ENCODE measurements at regions not wholly inside any gene's neighbourhood (a gene's known extent, or its start where the extent isn't known, plus 50 kb on each side); places are given as distances from the start of the nearest gene placed in this dataset.

DNA sequence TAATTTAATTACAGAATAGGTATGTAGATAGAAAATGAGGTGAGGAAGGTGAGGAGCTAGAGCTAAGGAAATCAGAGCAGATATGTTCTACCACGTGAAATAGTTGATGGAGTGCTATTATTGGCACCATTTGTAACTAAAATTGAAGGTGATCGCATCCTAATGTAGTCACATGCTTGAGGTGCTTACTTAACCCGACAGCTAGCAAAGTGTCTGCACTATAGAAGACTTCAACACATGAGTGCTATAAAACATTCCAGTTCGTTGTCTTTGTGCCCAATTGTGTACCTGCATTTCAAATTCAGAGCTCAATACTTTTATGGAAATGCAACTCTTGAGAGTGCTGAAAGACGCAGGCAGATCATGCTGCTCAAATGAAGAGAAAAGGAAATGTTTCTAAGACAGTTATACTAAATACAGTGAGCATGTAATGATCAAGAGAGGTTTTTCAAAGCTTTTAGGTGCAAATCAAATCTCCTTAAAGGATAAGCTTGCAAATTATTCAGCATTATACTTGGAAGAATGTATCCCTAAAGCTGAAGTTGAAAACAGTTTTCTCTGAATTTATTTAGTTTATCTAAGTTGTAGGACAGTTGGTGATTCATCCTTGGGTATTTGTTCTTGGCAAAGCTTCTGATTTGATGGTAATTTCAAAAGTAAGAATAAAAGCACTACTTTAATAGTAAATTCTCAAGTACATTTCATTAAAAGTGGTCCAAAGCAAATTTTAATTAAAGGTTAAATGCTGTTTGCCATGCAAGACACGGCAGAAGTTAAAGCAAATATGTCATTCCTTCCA is 223.9 kb upstream of the EPHA5 start:
- DNase-seq (ENCODE audit: low spot score), result no peak

DNA sequence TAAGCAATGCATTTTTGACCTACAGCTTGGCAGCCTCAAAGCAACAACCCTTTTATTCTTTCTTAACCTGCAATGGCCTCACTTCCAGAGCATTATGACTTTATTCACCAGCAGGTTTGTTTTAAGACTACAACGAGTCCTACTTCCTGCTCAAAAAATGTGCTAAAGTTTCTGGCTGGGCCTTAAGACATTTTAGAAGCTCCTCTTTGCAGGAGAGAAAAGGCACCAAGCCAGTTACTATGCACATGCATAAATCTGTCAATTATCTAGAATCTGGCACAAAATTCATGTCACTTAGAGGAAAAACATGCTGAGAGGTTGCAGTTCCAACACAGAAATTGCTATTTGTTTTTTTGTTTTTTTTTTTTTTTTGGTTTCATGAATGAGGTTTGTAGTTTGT is 223.0 kb upstream of the EPHA5 start:
- no peak for DNase-seq (ENCODE audit: low spot score)

DNA sequence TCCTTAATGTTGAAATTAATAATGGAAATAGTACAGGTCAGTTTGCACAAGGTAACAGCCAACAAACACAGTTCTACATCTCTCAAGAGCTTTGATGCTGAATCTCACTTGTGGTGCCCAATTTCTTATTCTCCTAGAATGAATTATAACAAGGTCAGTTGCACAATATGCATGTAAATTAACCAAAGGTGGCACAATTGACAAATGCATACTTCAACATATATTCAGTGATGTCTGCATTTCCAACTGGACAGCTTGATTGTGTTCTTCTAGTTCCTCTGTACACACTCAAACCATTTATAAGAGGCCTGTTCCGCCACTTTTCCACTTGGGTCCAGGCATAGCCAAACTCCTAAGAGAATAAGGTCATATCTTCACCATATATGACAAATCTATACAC is 210.3 kb upstream of the EPHA5 start:
- DNase-seq (ENCODE audit: low spot score), result no peak

DNA sequence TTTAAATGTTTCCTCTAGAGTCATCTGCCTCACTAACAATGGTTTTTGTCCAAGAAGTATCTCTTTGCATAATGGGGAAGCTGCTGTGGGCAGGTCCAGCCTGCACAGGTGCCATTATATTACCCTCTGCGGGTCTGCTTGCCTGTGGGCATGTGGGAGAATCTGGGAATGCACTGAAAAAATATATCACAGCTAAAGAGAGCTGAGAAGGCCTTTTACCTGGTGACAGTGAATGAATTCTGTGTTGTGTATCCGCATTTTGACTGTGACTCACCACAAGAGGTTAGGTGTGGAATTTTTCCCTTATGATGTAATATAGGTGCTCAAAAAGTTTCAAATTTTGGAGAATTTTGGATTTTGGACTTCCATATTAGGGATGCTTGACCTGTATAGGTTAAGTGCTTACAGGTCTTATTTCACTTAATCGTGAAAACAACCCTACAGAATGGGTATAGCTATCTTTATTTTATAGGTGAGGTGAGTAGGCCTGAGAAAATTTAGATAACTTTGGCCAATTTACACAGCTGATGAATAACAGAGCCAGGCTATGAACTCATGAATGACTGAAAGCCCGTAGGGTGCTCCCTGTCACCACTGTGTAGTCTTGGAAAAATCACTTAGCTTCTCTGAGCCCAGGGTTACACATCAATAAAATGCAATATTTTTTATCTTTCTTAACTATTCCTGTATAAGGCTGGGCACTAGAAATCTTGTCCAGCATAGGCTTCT is 198.0 kb upstream of the EPHA5 start:
- no peak for DNase-seq (ENCODE audit: low spot score)

DNA sequence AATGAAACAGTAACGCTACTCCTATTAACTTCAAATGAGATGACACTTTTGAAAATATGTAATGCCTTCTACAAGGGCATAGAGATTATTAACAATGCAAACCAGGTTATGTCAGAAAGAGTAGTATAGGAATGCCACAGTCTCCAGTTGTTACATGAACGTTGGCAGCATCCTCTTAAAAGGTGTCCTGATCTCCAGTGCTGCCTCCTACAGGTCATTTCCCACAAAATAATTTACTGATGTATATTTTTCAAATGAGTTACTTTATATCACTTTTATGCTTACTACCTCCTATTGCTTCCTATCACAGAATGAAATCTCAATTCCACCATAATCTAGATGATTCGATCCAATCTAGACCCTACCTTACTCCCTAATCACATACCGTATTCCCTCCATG is 195.2 kb upstream of the EPHA5 start:
- DNase-seq (ENCODE audit: low spot score), result no peak

DNA sequence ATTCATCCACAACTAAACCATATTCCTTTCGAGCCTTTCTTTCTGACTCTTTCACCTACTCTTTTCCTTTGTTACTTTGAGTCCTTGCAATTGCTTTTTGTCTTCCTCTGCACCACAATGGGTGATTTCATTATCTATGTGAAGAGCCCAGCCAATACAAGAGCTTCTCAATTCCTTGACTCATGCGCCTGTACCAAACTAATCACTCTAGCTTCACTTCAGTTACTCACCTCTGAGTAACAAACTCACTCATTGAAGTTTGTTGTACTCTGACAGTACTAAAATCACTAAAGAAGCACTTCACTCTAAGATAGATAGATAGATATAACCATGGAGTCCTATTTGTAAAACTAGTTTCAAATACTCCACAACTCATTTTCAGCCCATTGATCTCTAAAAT is 191.7 kb upstream of the EPHA5 start:
- no peak for DNase-seq (ENCODE audit: low spot score)

DNA sequence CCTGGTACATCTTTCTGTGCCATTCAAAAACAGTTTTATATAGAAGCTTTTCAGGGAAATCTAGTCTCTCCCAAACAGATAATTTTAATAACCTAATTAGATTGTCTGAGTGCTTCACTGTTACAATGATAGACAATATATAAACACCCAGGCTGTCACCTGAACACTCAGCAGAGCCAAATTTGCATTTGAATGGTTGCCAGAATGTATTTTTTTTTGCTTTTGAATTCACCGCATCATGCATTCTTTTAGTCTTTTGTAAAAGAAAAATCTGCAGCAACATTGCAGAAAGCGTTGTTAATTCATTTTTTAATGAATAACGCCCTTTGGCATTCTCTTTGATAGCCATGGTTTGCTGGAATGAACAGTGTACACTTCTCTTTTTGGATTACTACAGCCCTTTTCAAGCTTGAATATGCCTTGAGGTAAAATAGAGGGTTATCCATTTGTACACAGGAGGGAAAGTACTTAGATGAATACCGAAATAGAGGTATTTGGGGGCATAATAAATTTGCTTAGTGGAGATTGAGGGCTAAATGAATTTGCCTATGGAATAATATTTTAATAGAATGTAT is 175.0 kb upstream of the EPHA5 start:
- no peak for DNase-seq (ENCODE audit: low spot score)

DNA sequence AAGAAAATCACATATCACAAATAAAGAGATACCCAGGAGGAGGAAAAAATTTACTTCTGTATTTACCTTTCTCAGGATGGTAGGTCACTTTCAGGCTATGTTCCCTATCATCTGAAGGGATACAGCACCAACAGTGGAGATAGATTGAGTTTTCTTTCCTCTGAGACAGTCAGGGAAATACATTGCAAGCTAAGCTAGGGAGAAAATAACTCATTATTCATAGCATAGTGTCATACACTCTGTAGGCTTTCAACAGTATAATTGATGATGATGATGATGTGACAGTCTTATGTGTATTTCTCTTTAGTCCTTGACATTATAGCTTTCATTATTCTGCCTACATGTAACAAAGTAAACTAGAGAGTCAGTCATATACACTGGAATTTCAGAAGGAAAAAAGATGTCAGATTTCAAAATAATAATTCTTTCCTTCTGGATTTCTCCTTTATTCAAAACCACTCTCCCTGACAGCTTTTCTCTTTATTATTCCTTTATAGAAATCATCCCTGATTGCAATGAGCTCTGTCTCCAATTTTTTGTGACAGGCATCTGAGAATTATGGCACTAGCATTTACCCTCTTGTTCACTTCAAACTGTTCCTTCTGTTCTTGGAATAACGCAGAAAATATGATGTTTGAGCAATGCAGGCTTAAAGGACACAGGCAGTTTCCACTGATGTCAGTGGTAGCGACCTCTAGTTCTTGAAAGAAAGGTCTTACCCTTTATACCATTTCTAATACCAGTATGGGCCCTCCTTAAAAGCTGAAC is 169.1 kb upstream of the EPHA5 start:
- no peak for DNase-seq (ENCODE audit: low spot score)

DNA sequence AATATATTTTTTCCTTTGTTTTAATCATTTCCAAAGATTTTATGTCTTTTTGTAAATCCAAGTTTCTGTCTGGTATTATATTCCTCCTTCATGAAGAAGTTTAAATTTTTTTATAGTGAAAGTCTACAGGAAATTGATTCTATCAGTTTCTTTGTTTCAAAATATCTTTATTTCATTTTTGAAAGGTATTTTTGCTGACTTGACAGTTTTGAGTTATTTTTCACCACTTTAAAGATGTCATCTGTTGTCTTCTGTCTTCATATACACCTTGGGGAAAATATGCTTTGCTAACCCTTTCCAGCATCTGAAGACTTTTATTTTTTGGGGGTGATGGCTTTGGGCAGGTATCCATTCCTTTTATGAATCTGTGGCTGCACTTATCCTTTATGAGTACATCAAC is 164.4 kb upstream of the EPHA5 start:
- no peak for DNase-seq (ENCODE audit: low spot score)

DNA sequence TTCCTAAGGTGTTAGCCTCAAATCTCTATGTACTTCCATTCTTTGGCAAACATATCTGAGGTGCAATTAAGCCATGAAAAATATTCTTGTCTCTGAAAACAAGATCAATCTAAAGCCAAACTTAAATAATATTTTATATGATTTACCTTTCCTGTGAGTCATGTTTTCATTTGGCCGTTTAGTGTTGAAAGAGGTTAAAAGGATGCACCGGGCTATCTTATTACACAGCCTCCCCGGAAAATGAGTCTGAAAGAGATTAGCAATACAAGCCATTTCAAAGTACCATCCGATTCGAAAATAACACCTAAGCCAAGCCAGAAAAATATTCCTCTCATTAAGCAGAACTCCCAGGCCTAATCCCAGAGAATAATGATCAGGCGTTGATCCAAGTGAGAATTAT is 161.5 kb upstream of the EPHA5 start:
- DNase-seq (ENCODE audit: low spot score), result no peak

DNA sequence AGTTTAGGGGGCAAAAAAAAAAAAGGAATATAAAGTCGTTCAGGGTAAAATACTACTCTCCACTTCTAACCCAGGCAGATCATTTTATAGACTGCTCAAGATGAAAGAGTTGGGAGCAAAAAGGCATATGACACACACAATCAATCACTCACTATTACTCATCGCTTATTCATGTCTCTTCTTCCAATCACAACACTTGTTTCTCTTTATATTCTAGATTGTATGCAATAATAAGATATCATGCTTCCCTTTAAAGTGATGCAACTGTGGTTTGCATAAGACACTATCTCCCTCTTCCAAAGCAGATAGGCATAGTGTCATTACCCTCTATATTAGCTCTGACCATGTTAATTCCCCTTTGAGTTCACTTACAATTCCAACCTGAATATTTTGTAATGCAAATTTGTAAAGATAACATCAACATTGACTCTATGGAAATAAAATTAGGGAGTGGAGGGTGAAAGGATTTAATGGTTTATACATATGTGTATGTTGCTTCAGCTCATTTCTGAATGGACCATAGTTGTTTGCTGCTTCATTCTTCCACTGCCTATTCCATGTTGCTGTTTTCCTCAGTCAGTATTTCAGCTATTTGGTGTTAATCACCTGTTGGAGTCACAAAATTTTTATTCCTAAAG is 154.9 kb upstream of the EPHA5 start:
- no peak for DNase-seq (ENCODE audit: low spot score)

DNA sequence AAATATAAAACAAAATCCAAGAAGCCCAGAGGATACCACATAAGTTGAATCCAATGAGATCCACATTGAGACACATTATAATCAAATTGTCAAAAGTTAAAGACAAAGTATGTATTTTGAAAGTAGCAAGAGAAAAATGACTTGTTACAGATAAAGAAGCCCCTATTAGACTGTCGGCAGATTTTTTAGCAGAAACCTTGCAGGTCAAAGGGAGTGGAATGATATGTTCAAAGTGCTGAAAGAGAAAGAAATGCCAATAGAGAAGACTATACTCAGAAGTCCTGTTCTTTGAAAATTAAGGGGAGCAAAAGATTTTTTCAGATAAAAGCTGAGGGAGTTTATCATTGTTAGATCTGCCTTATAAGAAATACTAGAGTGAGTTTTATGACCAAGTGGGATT is 148.9 kb upstream of the EPHA5 start:
- no peak for DNase-seq (ENCODE audit: low spot score)

DNA sequence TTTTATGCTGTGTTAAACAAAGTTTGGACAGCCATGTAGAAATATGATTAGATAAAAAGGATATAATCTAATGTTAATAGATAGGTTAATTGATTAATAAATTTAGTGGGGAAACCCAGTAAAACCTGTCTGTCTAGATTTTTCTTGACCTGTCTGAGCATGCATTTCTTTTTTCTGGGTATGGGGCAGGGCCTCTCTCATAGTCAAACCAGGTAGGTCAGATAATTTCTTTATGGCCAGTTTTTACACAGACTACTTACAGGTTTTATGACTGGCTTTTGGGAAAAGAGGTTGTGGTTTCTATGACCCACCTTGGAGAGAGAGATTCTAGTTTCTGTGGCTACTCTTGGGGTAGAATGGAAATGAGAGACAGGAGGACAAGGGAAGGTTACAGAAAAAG is 135.6 kb upstream of the EPHA5 start:
- DNase-seq (ENCODE audit: low spot score), result no peak

DNA sequence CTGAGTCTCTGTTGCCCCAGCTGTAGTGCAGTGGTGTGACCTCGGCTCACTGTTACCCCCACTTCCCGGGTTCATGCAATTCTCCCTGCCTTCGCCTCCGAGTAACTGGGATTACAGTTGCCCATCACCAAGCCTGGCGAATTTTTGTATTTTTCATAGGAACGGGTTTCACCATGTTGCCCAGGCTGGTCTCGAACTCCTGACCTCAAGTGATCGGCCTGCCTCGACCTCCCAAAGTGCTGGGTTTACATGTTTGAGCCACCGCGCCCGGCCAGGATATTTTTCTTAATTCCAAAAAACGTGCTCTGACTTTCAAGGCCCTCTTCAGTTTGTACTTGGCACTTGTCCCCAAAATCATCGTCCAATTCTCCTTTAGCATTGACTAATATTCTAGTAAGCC is 129.2 kb upstream of the EPHA5 start:
- no peak for DNase-seq (ENCODE audit: low spot score)

DNA sequence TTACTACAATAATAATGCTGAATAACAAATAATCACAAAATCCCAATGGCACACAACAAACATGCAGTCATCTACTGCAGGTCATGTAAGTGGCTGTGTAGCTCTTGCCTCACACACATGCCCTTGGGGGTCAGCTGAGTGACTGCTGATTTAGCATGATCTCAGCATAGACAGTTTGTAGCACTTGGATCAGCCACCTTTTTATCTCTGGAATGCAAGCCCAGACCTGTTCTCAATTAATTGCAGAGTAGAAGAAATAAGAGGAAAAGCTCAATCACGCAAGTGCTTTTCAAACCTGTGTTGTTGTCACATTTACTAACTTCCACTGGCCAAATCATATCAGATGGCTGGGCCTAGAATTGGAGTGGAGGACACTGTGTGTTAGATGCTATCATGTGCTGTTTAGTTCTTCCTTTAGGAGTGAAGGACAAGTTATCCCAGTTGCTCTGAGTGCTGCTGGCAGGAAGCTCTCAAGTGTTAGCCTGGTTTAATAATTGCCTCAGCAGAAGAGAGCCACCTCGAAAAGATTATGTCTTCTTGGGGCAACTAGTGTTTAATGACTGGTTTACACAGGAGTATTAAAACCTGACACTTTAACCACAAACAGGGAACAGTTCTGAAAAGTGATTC is 128.3 kb upstream of the EPHA5 start:
- DNase-seq (ENCODE audit: low spot score), result no peak

DNA sequence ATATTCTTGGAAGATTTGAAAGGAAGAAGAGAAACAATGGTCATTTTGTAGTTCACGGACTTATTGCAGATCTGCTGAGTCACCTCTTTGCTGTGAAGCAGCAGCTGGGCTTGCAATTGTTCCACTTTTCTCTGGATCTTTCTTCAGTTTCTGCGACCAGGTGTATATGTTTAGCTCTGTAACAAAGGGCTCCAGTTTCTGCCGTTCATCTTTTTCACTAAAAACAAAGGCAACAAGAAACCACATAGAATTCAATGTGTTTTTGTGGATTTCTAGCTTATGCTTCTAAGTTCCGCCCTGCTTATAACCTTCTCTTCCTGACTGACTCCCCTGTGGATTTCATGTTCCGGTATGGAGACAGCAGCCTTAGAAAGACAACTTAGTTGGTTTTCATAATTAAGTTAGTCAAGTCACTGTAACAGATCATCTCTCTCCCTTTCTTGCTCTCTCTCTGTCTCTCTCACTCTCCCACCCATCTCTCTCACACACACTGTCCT is 121.6 kb upstream of the EPHA5 start:
- DNase-seq (ENCODE audit: low spot score), result peak; percentile 65

DNA sequence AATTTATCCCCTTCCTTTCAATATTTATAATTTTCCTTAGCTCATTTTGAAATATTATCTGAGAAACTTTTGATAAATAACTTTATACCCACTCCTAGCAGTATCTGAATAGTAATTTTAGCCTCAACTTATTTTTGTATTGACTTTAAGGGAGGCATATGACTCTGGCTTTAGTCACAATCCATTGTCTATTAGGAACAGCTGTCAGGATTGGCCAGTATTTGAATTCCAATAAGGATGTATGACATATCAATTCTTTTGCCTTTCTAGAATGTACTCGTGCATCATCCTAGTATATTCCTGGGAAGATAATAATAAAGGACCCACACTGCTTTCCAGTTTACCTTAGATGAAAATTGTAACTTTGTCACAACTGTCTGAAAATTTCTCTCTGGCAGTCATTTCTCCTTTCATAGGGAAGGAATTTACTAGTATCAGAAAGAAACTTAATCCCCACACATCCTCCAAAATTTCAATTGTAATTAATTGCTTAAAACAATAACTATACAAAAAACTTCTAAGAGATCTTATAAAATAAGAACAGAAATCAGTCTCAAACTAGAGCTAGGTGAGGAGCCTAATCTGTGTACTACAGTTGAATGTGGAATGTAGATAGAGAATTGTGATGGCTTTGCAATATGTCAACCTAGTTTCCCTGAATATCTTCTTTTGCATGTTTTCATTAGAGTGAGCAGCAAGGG is 121.0 kb upstream of the EPHA5 start:
- DNase-seq (ENCODE audit: low spot score), result peak; percentile 5

DNA sequence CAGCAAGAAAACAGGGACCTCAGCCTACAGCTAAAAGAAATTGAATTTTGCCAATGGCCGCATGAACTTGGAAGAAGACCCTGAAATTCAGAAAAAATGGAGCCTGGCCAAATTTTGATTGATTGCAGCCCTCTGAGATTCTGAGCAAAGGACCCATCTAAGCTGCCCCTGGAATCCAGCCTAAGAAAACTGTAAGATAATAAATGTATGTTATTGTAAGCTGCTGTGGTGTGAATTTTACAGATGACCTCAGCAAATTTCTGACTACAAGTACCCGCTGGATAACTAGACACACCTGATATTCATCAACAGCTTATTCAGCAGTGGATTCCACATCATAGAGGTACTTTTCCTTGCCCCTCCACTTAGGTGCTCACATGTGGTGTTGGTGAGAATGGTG is 119.5 kb upstream of the EPHA5 start:
- DNase-seq (ENCODE audit: low spot score), result no peak

DNA sequence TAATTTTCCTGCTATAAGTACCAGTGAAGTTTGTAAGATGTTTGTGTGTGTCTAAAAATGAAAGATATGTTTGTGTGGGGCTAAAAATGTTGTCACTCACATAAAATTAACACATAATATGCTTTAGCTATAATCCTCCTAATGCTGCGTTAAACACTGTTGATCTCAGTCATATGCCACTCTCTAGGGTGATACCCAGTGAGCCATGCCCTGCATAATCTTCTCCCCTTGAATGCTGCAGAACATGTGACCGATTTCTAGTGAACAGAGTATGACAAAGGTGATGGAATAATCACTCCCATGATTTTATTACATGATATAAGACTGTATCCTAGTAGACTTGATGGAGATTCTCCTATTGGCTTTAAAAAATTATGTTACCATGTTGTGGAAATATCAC is 119.1 kb upstream of the EPHA5 start:
- no peak for DNase-seq (ENCODE audit: low spot score)

DNA sequence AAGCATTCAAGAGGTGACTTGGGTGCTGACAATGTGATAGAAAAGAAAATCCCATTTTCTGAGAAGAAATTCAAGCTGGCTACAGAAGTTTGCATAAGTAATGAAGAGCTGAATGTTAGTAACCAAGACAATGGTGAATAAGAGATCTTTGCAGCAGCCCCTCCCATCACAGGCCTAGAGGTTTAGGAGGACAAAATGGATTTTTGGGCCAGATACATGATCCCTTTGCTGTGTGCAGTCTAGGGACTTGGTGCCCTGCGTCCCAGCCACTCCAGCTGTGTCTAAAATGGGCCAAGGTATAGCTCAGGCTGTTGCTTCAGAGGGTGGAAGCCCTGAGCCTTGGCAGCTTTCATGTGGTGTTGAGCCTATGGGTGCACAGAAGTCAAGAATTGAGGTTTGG is 107.0 kb upstream of the EPHA5 start:
- DNase-seq (ENCODE audit: low spot score), result no peak

DNA sequence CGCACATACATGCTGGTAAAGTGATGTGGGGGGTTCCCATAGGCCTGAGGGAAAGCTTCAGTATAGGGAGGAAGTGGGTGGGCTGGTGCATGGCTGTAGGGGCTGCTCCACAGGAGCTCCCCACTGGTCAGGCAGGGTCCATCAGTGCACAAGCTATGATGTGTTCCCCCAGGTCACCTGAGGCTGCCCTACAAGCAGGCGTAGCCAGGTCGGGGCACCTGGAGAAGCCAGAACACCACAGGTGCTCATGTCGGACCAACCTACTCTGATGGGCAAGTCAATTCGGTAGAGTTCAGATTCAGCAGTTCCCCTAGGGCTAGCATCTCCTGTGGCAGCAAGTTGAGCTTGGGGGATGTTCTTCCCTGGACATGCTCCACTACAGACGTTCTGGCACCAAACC is 103.3 kb upstream of the EPHA5 start:
- no peak for DNase-seq (ENCODE audit: low spot score)

Measured in pons (tissue), 1 donor.